ENCODE measurements at regions not wholly inside any gene's neighbourhood (a gene's known extent, or its start where the extent isn't known, plus 50 kb on each side); places are given as distances from the start of the nearest gene placed in this dataset.

DNA sequence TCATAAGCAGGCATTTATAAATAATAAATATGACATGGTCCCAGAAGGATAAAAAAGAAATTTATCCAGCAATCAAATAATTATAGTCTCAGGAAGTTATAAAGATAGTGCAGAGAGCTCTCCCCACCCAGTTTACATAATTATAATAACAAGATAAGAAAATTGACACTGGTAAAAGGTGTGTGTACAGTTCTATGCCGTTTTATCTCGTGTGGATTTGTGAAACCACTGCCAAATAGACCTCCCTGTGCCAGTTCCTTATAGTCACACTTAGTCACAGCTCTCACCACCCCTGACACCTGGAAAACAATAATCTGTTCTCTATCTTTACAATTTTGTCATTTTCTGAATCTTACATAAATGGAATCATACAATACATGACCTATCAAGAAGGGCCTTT lies 320.1 kb downstream of the KBTBD8 start:
- TF ChIP-seq, protein P1, sequence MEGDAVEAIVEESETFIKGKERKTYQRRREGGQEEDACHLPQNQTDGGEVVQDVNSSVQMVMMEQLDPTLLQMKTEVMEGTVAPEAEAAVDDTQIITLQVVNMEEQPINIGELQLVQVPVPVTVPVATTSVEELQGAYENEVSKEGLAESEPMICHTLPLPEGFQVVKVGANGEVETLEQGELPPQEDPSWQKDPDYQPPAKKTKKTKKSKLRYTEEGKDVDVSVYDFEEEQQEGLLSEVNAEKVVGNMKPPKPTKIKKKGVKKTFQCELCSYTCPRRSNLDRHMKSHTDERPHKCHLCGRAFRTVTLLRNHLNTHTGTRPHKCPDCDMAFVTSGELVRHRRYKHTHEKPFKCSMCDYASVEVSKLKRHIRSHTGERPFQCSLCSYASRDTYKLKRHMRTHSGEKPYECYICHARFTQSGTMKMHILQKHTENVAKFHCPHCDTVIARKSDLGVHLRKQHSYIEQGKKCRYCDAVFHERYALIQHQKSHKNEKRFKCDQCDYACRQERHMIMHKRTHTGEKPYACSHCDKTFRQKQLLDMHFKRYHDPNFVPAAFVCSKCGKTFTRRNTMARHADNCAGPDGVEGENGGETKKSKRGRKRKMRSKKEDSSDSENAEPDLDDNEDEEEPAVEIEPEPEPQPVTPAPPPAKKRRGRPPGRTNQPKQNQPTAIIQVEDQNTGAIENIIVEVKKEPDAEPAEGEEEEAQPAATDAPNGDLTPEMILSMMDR (IDR thresholded peaks at IDR 0.05; ENCODE audit: low read length, missing control alignments), result no peak
- no peak for DNase-seq (ENCODE audit: low read depth)
- no peak overlapping the region for H3K4me3 ChIP-seq (replicated peaks; ENCODE audit: low read depth, low read length)

DNA sequence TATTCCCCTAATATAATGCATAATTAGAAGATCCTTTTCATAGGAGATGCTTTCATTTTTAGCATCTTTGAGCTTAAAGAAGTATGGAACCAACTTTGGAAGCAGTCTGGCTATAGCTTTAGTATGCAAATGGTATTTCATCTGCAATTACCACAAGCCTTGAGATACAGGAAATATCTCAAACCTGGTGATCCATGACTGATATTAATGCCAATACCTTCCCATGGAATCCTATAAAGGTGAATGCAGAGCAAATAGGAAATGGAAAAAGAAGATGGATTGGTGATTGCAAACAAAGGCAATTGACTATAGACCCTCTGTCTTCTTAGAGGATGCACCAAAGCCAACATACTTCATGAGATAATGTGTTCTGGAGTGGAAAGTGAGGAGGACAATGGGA lies 326.4 kb downstream of the KBTBD8 start:
- no peak overlapping the region for H3K4me3 ChIP-seq (replicated peaks; ENCODE audit: low read depth, low read length)
- DNase-seq (ENCODE audit: low read depth), result no peak
- TF ChIP-seq, protein P1 (IDR thresholded peaks at IDR 0.05; ENCODE audit: low read length, missing control alignments), result no peak

Measured in fibroblast of pulmonary artery (primary cell).